ENCODE measurements at regions not wholly inside any gene's neighbourhood (a gene's known extent, or its start where the extent isn't known, plus 50 kb on each side); places are given as distances from the start of the nearest gene placed in this dataset.

- no peak for DNase-seq
These were observed 348.3 kb downstream of the BMP4 start for GRCh38 chr14:53608369-53608768.

- no peak for DNase-seq
These were observed 350.4 kb downstream of the BMP4 start for GRCh38 chr14:53606203-53606602.

GRCh38 chr14:53605562-53605961, 351.1 kb downstream of the BMP4 start:
- no peak for DNase-seq

GRCh38 chr14:53603994-53604393, 352.6 kb downstream of the BMP4 start:
- no peak for DNase-seq

GRCh38 chr14:53601409-53601808, 355.2 kb downstream of the BMP4 start:
- no peak for DNase-seq

- DNase-seq = no peak
These were observed 357.2 kb downstream of the BMP4 start for GRCh38 chr14:53599221-53599945.

- no peak for DNase-seq
These were observed 359.6 kb downstream of the BMP4 start for GRCh38 chr14:53596853-53597525.

GRCh38 chr14:53591816-53592215, 364.8 kb downstream of the BMP4 start:
- DNase-seq = no peak

GRCh38 chr14:53581504-53581903, 375.1 kb downstream of the BMP4 start:
- no peak for DNase-seq

GRCh38 chr14:53571641-53572328, 384.8 kb downstream of the BMP4 start:
- no peak for DNase-seq

- no peak for DNase-seq
These were observed 385.9 kb downstream of the BMP4 start for GRCh38 chr14:53570411-53571387.

GRCh38 chr14:53569446-53569845, 387.2 kb downstream of the BMP4 start:
- no peak for DNase-seq

GRCh38 chr14:53567236-53567780, 389.3 kb downstream of the BMP4 start:
- no peak for DNase-seq

GRCh38 chr14:53564870-53565269, 391.8 kb downstream of the BMP4 start:
- DNase-seq = no peak

- DNase-seq = no peak
These were observed 393.0 kb downstream of the BMP4 start for GRCh38 chr14:53563628-53564027.

- DNase-seq = no peak
These were observed 400.1 kb upstream of the DDHD1 start for GRCh38 chr14:53553221-53553620.

- DNase-seq = no peak
These were observed 398.7 kb upstream of the DDHD1 start for GRCh38 chr14:53551862-53552261.

- DNase-seq = no peak
These were observed 397.7 kb upstream of the DDHD1 start for GRCh38 chr14:53550776-53551175.

GRCh38 chr14:53549956-53550355, 396.8 kb upstream of the DDHD1 start:
- no peak for DNase-seq

- no peak for DNase-seq
These were observed 394.5 kb upstream of the DDHD1 start for GRCh38 chr14:53547593-53547992.

- DNase-seq = no peak
These were observed 392.1 kb upstream of the DDHD1 start for GRCh38 chr14:53545217-53545616.

GRCh38 chr14:53542732-53543131, 389.6 kb upstream of the DDHD1 start:
- no peak for DNase-seq
